Esophagus squamous epithelium (tissue), 5 donors: ENCODE measurements at regions not wholly inside any gene's neighbourhood (a gene's known extent, or its start where the extent isn't known, plus 50 kb on each side); places are given as distances from the start of the nearest gene placed in this dataset.
A peak's percentile ranks its signal among the peaks of the same experiment; 100 is the strongest.

Experiments used
- DNase-seq: peaks from one replicate; lab custom pipeline; 2025; lab: John Stamatoyannopoulos, UW
- H3K27ac ChIP-seq, 4 donors: fragments of 200-600 bp; sonication (generic); one replicate each; pipeline ENCODE4 v1.5.1; 2016 to 2019; ENCODE audit warnings: mild to moderate bottlenecking in 1 of 4
- H3K27me3 ChIP-seq, 4 donors: fragments of 200-600 bp; sonication (generic); 1 replicate in 3 of 4; 2 replicates in 1 of 4; pipeline versions ENCODE4 v1.5.1 to v1.6.0; 2017 to 2021; ENCODE audit warnings: antibody characterized with exemption in 1 of 4
- H3K36me3 ChIP-seq, 3 donors: fragments of 200-600 bp; sonication (generic); one replicate each; pipeline ENCODE4 v1.5.1; 2016 to 2019
- H3K4me1 ChIP-seq, 3 donors: fragments of 200-600 bp; sonication (generic); one replicate each; pipeline ENCODE4 v1.5.1; 2017 to 2019
- H3K4me3 ChIP-seq, 4 donors: fragments of 200-600 bp; sonication (generic); 1 replicate in 3 of 4; 2 replicates in 1 of 4; pipeline ENCODE4 v1.5.1; 2016 to 2019; ENCODE audit warnings: mild to moderate bottlenecking in 2 of 4, moderate library complexity in 1 of 4
- H3K9me3 ChIP-seq, 3 donors: fragments of 200-600 bp; sonication (generic); one replicate each; pipeline ENCODE4 v1.5.1; 2016 to 2019
- CTCF ChIP-seq, 6 experiments: fragments of 450-650 bp in 4 of 6; fragments of 200-600 bp in 2 of 6; sonication (generic) in 2 of 6; IDR thresholded peaks; one replicate each; pipeline ENCODE4 v1.5.1; 2016 to 2019; ENCODE audit warnings: antibody characterized with exemption in 6 of 6, mild to moderate bottlenecking in 4 of 6, moderate library complexity in 4 of 6
- POLR2A ChIP-seq, 4 donors: fragments of 450-650 bp; IDR thresholded peaks; one replicate each; pipeline ENCODE4 v1.6.1; 2017; ENCODE audit warnings: antibody characterized with exemption in 4 of 4, mild to moderate bottlenecking in 4 of 4, moderate library complexity in 3 of 4
- WGBS, 2 donors: methylation state at CpG; one replicate each; pipeline ENCODE4 v1.1.5; 2018; 5-methylcytosine and 5-hydroxymethylcytosine counted together
- intact Hi-C: fragments of 100-400 bp; cut with DNase I; formaldehyde crosslinking; loops from one replicate; pipeline ENCODE4 v1.15.0; 2022
- donor health status: DM: yes; HTN: yes; CAD: no.

- Histone ChIP-seq H3K36me3 (no peaks in the 10 kb centered on the region), H3K4me3 (no peak overlapping the region), H3K4me1 (no peaks in the 10 kb centered on the region), H3K27ac (no peak overlapping the region), H3K27me3 (no peaks in the 10 kb centered on the region), H3K9me3 (no peaks in the 10 kb centered on the region)
- intact Hi-C loops = no loop called here
- no peak for DNase-seq
- WGBS, 2 donors = 24 to 40% methylated on average over 3 of the region's 3 CpGs
- no peak for TF ChIP-seq CTCF (IDR thresholded peaks at IDR 0.05)
- TF ChIP-seq POLR2A (IDR thresholded peaks at IDR 0.05) = no peak
These were observed 72.3 kb upstream of the CAMK1G start for GRCh38 chr1:209511169-209511568.

GRCh38 chr1:209512821-209513220 is 70.7 kb upstream of the CAMK1G start:
- Histone ChIP-seq H3K27me3 (no peaks in the 10 kb centered on the region), H3K4me3 (no peak overlapping the region), H3K36me3 (no peaks in the 10 kb centered on the region), H3K9me3 (no peaks in the 10 kb centered on the region), H3K4me1 (no peaks in the 10 kb centered on the region), H3K27ac (no peak overlapping the region)
- DNase-seq = no peak
- whole genome bisulfite sequencing, 2 donors = 63 to 76% methylated on average over 6 of the region's 6 CpGs
- intact Hi-C loops = no loop called here
- TF ChIP-seq POLR2A (IDR thresholded peaks at IDR 0.05) (no peak), CTCF (IDR thresholded peaks at IDR 0.05) (no peak)

- no peaks in the 10 kb centered on the region for H3K27me3 ChIP-seq
- no peak overlapping the region for H3K27ac ChIP-seq
- whole genome bisulfite sequencing, 2 donors = 0 to 27% methylated on average over 1 of the region's 5 CpGs
- no peak overlapping the region for H3K4me3 ChIP-seq
- DNase-seq = no peak
- H3K9me3 ChIP-seq = no peaks in the 10 kb centered on the region
- intact Hi-C loops = no loop called here
- H3K4me1 ChIP-seq = no peaks in the 10 kb centered on the region
- H3K36me3 ChIP-seq = no peaks in the 10 kb centered on the region
- TF ChIP-seq POLR2A (IDR thresholded peaks at IDR 0.05) = no peak
- TF ChIP-seq CTCF (IDR thresholded peaks at IDR 0.05) = peak in 5 of 6 experiments; percentile 36 to 70 (median 42)
These were observed 70.3 kb upstream of the CAMK1G start for GRCh38 chr1:209513226-209513625.

DNA sequence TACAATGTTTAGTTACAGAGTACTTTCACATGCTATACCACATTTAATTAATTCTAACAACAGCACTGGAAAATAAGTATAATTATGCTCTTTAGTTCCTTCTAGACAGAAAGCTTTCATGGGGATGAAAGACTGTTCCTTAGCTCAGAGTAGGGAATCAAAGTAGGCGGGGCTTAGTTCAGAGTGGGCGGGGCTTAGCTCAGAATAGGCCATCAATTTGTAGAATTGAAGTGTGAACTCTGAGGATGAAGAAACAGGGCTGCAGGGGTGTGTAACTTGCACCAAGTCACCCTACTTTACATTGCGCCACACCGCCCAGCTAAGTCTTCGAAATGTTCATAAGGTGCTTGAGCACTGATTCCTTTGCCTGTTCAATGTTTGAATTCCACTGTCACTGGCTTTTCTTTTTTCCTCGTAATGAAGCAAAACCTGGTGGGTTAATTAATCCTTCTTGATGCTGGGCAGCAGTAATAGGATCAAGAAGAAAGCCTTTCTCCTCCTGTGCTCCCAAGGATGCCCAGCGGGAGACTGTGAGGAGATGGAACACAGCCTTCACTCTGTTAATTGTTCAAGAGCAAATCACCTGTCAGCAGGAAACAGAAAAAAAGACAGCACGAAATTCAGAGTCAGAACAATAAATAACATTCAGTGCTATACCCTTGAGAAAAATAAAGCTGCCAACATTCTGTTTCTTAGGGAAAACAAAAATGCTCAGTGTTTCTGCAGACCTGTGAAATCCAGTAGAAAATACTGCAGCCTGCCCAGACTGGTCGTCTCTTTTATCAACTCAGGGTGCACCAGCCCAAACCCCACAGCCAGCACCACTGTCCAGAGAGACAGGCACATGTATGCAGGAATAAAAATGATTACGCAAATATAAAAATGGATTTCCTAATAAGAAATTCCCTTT is 66.5 kb upstream of the CAMK1G start:
- H3K36me3 ChIP-seq = no peaks in the 10 kb centered on the region
- TF ChIP-seq POLR2A (IDR thresholded peaks at IDR 0.05) = no peak
- no peak for TF ChIP-seq CTCF (IDR thresholded peaks at IDR 0.05)
- no peaks in the 10 kb centered on the region for H3K4me1 ChIP-seq
- no peaks in the 10 kb centered on the region for H3K9me3 ChIP-seq
- intact Hi-C loops = no loop called here
- no peaks in the 10 kb centered on the region for H3K27me3 ChIP-seq
- WGBS, 2 donors = 69 to 78% methylated on average over 10 of the region's 10 CpGs
- no peak for DNase-seq
- no peak overlapping the region for H3K27ac ChIP-seq
- H3K4me3 ChIP-seq = no peak overlapping the region

DNA sequence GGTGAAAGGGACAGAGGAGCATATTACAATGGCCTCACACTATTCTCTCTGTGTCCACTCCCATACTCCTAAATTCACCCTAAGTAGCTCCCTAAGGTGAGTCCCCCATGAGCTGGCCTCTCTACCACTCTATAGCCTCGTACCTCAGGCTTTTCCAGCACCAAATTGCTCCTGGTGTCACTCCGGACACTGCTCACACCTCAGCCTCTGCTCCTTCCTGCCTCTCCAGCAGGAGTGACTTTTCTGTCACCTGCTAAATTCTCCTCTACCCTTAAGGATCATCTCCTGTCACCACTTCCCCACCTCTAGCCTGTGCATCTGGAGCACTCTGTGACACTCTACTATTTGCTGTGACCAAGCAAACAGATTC is 65.8 kb upstream of the CAMK1G start:
- H3K36me3 ChIP-seq = no peaks in the 10 kb centered on the region
- H3K9me3 ChIP-seq = no peaks in the 10 kb centered on the region
- DNase-seq = no peak
- H3K27ac ChIP-seq = no peak overlapping the region
- H3K4me1 ChIP-seq = no peaks in the 10 kb centered on the region
- intact Hi-C loops = no loop called here
- H3K27me3 ChIP-seq = no peaks in the 10 kb centered on the region
- whole genome bisulfite sequencing, 2 donors = 68 to 81% methylated on average over 2 of the region's 2 CpGs
- no peak overlapping the region for H3K4me3 ChIP-seq
- TF ChIP-seq POLR2A (IDR thresholded peaks at IDR 0.05) (no peak), CTCF (IDR thresholded peaks at IDR 0.05) (no peak)
